HCT116 (cell line): ENCODE measurements at regions not wholly inside any gene's neighbourhood (a gene's known extent, or its start where the extent isn't known, plus 50 kb on each side); places are given as distances from the start of the nearest gene placed in this dataset.

Source experiments
- CTCF ChIP-seq, 3 experiments: fragments of 200-600 bp in 1 of 3; sonication (generic) in 1 of 3; IDR thresholded peaks in 2 of 3; conservative IDR thresholded peaks in 1 of 3; 2 replicates each; pipeline ENCODE4 v1.5.1; 2012 to 2017; ENCODE audit warnings: low read depth in 2 of 3, low read length in 2 of 3, antibody characterized with exemption in 1 of 3, borderline replicate concordance in 1 of 3, control low read depth in 1 of 3, mild to moderate bottlenecking in 1 of 3, mixed read lengths in 1 of 3, mixed run types in 1 of 3, moderate library complexity in 1 of 3; ENCODE audit not compliant: insufficient read depth in 1 of 3
- EGR1 ChIP-seq: IDR thresholded peaks from 2 replicates; pipeline ENCODE4 v1.6.1; 2012; ENCODE audit warnings: low read depth
- EZH2phosphoT487 ChIP-seq: fragments of 200-600 bp; IDR thresholded peaks from 2 replicates; pipeline ENCODE4 v1.6.1; 2018; ENCODE audit warnings: antibody characterized with exemption, borderline replicate concordance
- JUND ChIP-seq: IDR thresholded peaks from 2 replicates; pipeline ENCODE4 v1.6.1; 2012
- POLR2A ChIP-seq: IDR thresholded peaks from 2 replicates; pipeline ENCODE4 v1.7.0; 2011; ENCODE audit warnings: borderline replicate concordance; ENCODE audit not compliant: insufficient read depth, insufficient read length; ENCODE audit errors: extremely low read depth
- POLR2AphosphoS5 ChIP-seq: IDR thresholded peaks from 2 replicates; pipeline ENCODE4 v1.6.1; 2011; ENCODE audit warnings: mild to moderate bottlenecking, low read depth, low read length, moderate library complexity
- REST ChIP-seq: IDR thresholded peaks from 2 replicates; pipeline ENCODE4 v1.6.1; 2012; ENCODE audit warnings: low read depth
- SIN3A ChIP-seq: IDR thresholded peaks from 2 replicates; pipeline ENCODE4 v1.6.1; 2012; ENCODE audit warnings: low read depth
- SP1 ChIP-seq: IDR thresholded peaks from 2 replicates; pipeline ENCODE4 v1.6.1; 2012; ENCODE audit warnings: low read depth
- SRF ChIP-seq: IDR thresholded peaks from 2 replicates; pipeline ENCODE4 v1.6.1; 2012; ENCODE audit warnings: low read depth
- TCF7L2 ChIP-seq: IDR thresholded peaks from 2 replicates; pipeline ENCODE4 v1.7.0; 2011; ENCODE audit warnings: borderline replicate concordance, inconsistent platforms; ENCODE audit not compliant: insufficient read depth, insufficient read length; ENCODE audit errors: extremely low read depth
- ZBTB33 ChIP-seq: IDR thresholded peaks from 2 replicates; pipeline ENCODE4 v1.6.1; 2011; ENCODE audit warnings: mild to moderate bottlenecking, low read length, moderate library complexity; ENCODE audit not compliant: insufficient replicate concordance; ENCODE audit errors: extremely low read depth
- ZNF274 ChIP-seq: fragments of 200-500 bp; sonication (Bioruptor generic); IDR thresholded peaks from 2 replicates; pipeline ENCODE4 v1.6.1; 2014; ENCODE audit warnings: mild to moderate bottlenecking, low read depth, low read length, inconsistent platforms

GRCh38 chr20:12057778-12058177 lies 140.1 kb downstream of the BTBD3 start:
- TF ChIP-seq CTCF (IDR thresholded peaks at IDR 0.05 in 2 of 3, conservative IDR thresholded peaks at IDR 0.05 in 1 of 3; ENCODE audit: borderline replicate concordance in 1 of 3, insufficient read depth in 1 of 3, low read depth in 2 of 3, low read length in 2 of 3) (no peak), ZBTB33 (no peak), POLR2AphosphoS5 (no peak), REST (no peak), SRF (no peak), EGR1 (no peak), JUND (no peak), POLR2A (no peak), EZH2phosphoT487 (no peak), SIN3A (no peak), SP1 (no peak), TCF7L2 (no peak), ZNF274 (no peak)
